ENCODE measurements at regions not wholly inside any gene's neighbourhood (a gene's known extent, or its start where the extent isn't known, plus 50 kb on each side); places are given as distances from the start of the nearest gene placed in this dataset.

DNA sequence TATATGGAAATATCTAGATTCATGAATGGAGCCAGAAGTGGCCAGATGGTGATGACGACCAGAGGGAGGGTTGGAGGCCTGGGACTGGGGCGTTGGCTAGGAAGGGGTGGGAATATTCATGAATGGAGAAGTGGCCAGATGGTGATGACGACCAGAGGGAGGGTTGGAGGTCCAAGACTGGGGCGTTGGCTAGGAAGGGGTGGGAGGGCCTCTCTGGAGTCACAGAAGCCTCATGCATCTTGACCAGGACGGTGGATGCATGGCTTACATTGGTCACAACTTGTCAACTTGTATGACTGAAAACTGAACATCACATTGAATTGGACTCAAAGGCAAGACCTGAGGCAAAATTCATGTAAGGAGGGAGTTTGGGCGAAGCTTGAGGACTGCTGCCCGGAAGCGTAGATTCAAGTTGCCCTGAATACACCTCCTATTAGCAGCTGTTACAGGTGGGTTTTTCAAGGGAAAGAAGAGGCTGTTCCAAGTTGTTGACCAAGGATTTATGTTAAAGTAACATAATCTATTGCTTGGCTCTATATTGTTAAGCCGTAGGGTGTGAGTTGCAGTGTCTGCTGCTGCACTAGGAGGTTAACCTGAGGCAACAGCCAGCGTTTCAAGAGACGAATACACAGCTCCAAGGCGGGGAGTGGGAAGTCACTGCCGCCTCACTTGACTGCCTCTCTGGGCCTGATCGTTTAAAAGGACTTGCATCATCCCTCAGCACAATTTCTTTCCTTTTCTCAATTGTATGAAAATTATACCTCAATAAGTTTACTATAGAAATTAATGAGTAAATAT is 55.1 kb upstream of the FAM20C start:
- in situ Hi-C loops (cut with HindIII; ENCODE audit: low pct_unique_long_range_greater_than_20kb, low sequenced_read_pairs), result no loop called here

GRCh38 chr7:139131-139530 is 53.2 kb upstream of the FAM20C start:
- no peak for DNase-seq (ENCODE audit: low read depth)
- in situ Hi-C loops (cut with HindIII; ENCODE audit: low pct_unique_long_range_greater_than_20kb, low sequenced_read_pairs), result no loop called here

More for the DNA sequence above, 55.1 kb upstream of the FAM20C start:
- DNase-seq (ENCODE audit: low read depth), result no peak

- no peak for DNase-seq (ENCODE audit: low read depth)
- in situ Hi-C loops (cut with HindIII; ENCODE audit: low pct_unique_long_range_greater_than_20kb, low sequenced_read_pairs), result no loop called here
Measured at GRCh38 chr7:139561-140243, 52.7 kb upstream of the FAM20C start.

- DNase-seq (ENCODE audit: low read depth), result no peak
- in situ Hi-C loops (cut with HindIII; ENCODE audit: low pct_unique_long_range_greater_than_20kb, low sequenced_read_pairs), result no loop called here
Measured at GRCh38 chr7:140996-141395, 51.4 kb upstream of the FAM20C start.

DNA sequence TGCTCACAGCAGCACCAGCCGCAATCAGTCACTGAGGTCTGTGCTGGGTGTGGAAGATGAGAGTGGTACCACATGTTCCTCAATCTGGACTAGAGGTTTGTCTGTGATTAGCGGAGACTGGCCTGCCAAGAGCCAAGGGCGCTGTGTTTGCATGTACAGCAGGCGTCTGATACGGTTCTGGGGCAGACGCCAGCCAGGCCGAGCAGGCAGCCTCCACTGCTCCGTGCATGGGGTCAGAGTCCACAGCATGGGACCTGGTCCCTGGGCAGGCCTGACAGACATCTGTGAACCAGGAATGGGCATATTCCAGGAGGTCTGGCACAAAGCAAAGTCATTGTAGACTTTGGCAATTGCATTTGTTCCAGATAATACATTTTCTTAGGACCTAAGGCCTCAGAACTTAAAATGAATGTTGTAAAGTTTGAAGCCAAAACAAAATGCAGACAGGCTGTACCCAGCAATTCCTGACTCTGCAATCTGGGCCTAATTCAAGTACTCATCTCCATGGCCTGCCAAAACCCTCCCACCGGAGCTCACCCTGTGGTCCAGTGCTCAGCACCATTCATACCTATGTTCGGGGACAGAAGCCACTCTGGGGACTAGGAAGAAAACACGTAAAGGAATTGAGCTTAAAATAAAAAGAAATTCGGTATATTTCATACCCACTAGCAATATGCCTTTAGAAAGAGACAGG is 50.0 kb upstream of the FAM20C start:
- in situ Hi-C loops (cut with HindIII; ENCODE audit: low pct_unique_long_range_greater_than_20kb, low sequenced_read_pairs), result no loop called here

More for the DNA sequence above, 50.0 kb upstream of the FAM20C start:
- DNase-seq (ENCODE audit: low read depth), result no peak
